Small intestine (tissue), 7 donors: ENCODE measurements at regions not wholly inside any gene's neighbourhood (a gene's known extent, or its start where the extent isn't known, plus 50 kb on each side); places are given as distances from the start of the nearest gene placed in this dataset.

Experiments
- DNase-seq, 2 donors: peaks; one replicate each; pipeline versions ENCODE4 v3.0.0 to v3.0.0-alpha.2; 2013
- FAIRE-seq: peaks from 2 replicates; lab custom pipeline; 2012; peaks lifted over from hg19 to GRCh38; lab: Jason Lieb, UNC
- H3K27ac ChIP-seq, 3 donors: one replicate each; pipeline ENCODE4 v1.5.1; 2013; ENCODE audit warnings: low read length in 2 of 3, mild to moderate bottlenecking in 2 of 3, control low read depth in 1 of 3, inconsistent platforms in 1 of 3, low read depth in 1 of 3, moderate library complexity in 1 of 3
- H3K27me3 ChIP-seq, 3 donors: one replicate each; pipeline ENCODE4 v1.6.1; 2013; ENCODE audit warnings: low read length in 3 of 3, inconsistent platforms in 1 of 3; ENCODE audit not compliant: control insufficient read depth in 3 of 3, insufficient read depth in 3 of 3
- H3K36me3 ChIP-seq, 3 donors: one replicate each; pipeline ENCODE4 v1.6.1; 2013; ENCODE audit warnings: low read length in 3 of 3, inconsistent platforms in 1 of 3, low read depth in 1 of 3, mild to moderate bottlenecking in 1 of 3, moderate library complexity in 1 of 3; ENCODE audit not compliant: control insufficient read depth in 3 of 3, insufficient read depth in 2 of 3
- H3K4me1 ChIP-seq, 3 donors: one replicate each; pipeline ENCODE4 v1.6.1; 2013; ENCODE audit warnings: low read length in 2 of 3, inconsistent platforms in 1 of 3, low read depth in 1 of 3, mild to moderate bottlenecking in 1 of 3, moderate library complexity in 1 of 3; ENCODE audit not compliant: control insufficient read depth in 3 of 3, insufficient read depth in 2 of 3
- H3K4me3 ChIP-seq, 3 donors: one replicate each; pipeline ENCODE4 v1.5.1; 2013; ENCODE audit warnings: low read length in 3 of 3, control low read depth in 1 of 3, inconsistent platforms in 1 of 3, low read depth in 1 of 3, mild to moderate bottlenecking in 1 of 3, moderate library complexity in 1 of 3
- H3K9me3 ChIP-seq, 2 donors: one replicate each; pipeline ENCODE4 v1.6.1; 2013; ENCODE audit warnings: low read depth in 1 of 2, low read length in 1 of 2; ENCODE audit not compliant: control insufficient read depth in 2 of 2, insufficient read depth in 1 of 2
- WGBS, 3 donors: extraction: QIAGEN DNeasy Blood & Tissue Kit; methylation state at CpG; one replicate each; pipeline ENCODE4 v1.1.7; 2013; 5-methylcytosine and 5-hydroxymethylcytosine counted together
- donor health status: healthy with polysubstance abuse.
- donor health status: control.
- donor health status: control.
- donor health status: Bipolar disorder and iron deficiency.
- donor health status: healthy.

DNA sequence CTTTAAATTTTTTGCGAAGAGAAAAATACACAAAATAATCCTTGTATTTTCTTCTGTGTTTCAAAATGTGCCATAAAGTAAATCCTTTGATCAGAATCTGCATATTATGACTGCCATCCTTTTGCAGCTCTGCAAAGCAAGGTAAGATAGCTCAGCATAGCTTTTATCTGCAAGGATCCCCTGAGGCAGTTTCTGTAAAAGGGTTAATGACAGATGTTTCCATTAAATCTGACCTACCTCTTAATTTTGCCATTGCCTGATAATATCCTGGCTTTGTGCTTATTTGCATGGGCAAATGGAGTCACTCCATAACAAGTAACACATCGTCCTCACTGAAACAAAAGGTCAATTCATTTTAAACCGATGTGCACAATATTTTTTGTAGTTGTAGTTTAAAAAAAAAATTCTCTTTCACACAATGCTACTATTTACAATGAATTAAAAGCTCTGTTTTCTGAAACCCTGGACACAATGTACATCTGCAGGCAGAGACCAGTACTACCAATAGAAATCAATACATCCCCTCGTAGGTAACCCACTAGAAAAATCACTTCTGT is 108.5 kb upstream of the SOX5 start:
- Histone ChIP-seq H3K4me1 (no peaks in the 10 kb centered on the region), H3K9me3 (no peaks in the 10 kb centered on the region), H3K27me3 (no peaks in the 10 kb centered on the region), H3K27ac (no peak overlapping the region), H3K36me3 (no peaks in the 10 kb centered on the region), H3K4me3 (no peak overlapping the region)
- WGBS, 3 donors = 66 to 85% (median 77%) methylated on average over 4 of the region's 4 CpGs
- FAIRE-seq (no peak), DNase-seq (no peak)

- no peak for FAIRE-seq
- DNase-seq = no peak
- no peaks in the 10 kb centered on the region for H3K9me3 ChIP-seq
- no peaks in the 10 kb centered on the region for H3K27me3 ChIP-seq
- 15 to 69% (median 20%) methylated on average over 1 of the region's 1 CpG for WGBS, 3 donors
- no peaks in the 10 kb centered on the region for H3K4me1 ChIP-seq
- H3K27ac ChIP-seq = no peak overlapping the region
- no peak overlapping the region for H3K4me3 ChIP-seq
- H3K36me3 ChIP-seq = no peaks in the 10 kb centered on the region
Measured at GRCh38 chr12:24055747-24056146, 106.3 kb upstream of the SOX5 start.

DNA sequence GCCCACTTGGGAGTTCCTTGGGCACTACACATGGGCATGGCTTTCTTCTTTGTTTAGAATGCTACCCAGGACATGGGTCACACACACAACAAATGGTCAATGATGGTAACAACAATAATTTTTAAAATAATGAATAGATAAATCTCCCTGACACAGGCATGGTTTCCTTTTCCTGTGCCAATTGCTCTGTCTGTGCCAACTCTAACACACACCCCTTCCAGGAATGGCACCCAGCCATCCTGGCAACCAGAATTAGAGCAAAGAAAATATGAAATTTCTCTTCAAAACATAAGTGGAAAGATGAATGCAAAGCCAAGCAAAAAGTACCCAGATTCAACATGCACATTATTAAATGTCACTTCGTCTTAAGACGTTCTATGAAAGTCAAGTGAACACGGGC is 104.9 kb upstream of the SOX5 start:
- no peaks in the 10 kb centered on the region for H3K27me3 ChIP-seq
- WGBS, 3 donors = 86 to 96% (median 93%) methylated on average over 3 of the region's 3 CpGs
- H3K4me3 ChIP-seq = no peak overlapping the region
- no peaks in the 10 kb centered on the region for H3K9me3 ChIP-seq
- H3K27ac ChIP-seq = no peak overlapping the region
- DNase-seq (no peak), FAIRE-seq (no peak)
- H3K4me1 ChIP-seq = no peaks in the 10 kb centered on the region
- H3K36me3 ChIP-seq = no peaks in the 10 kb centered on the region

- Histone ChIP-seq H3K4me3 (no peak overlapping the region), H3K27ac (no peak overlapping the region), H3K4me1 (peaks cover 0 to 17% (median 0%) of the 10 kb centered on the region in 3 donors), H3K9me3 (no peaks in the 10 kb centered on the region), H3K36me3 (no peaks in the 10 kb centered on the region), H3K27me3 (no peaks in the 10 kb centered on the region)
- FAIRE-seq = no peak
- DNase-seq = peak in 1 of 2 donors; percentile 39
- WGBS, 3 donors = 74 to 85% (median 84%) methylated on average over 3 of the region's 3 CpGs
Measured at GRCh38 chr12:24049728-24050127, 100.3 kb upstream of the SOX5 start.

DNA sequence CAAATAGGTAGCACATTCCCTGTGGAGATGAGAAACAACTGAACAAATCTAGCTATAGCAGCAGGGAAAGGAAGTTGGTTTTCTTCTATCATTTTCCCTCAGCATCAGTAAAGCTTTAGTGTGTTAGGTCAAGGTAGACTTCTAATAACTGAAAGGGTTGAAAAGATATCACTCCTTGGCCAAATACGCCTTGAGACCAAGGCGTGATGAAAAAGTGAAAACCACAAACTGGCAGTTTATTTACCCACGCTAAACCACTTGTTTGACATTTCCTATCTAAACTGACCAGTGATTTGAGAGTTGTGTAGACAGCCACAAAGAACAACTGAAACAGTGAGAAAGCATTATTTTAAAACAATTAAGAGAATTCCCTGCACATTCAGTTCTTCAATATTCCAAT is 99.6 kb upstream of the SOX5 start:
- no peak overlapping the region for H3K4me3 ChIP-seq
- H3K9me3 ChIP-seq = no peaks in the 10 kb centered on the region
- H3K27me3 ChIP-seq = no peaks in the 10 kb centered on the region
- no peak for FAIRE-seq
- H3K36me3 ChIP-seq = no peaks in the 10 kb centered on the region
- H3K4me1 ChIP-seq = peaks cover 0 to 17% (median 0%) of the 10 kb centered on the region in 3 donors
- H3K27ac ChIP-seq = no peak overlapping the region
- 66 to 75% (median 72%) methylated on average over 3 of the region's 3 CpGs for WGBS, 3 donors
- DNase-seq = no peak

DNA sequence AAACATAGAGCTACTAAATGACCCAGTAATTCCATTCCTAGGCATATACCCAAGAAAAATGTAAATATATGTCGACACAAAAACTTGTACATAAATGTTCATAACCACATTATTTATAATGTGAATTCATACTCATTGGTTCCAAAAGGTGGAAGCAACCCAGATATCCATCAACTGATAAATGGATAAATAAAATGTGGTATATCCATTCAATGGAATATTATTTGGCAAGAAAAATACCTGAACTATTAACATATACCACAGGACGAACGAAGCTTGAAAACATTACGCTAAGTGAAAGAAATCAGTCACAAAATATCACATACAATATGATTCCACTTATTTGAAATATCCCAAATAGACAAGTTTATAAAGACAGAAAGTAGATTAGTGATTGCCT is 99.0 kb upstream of the SOX5 start:
- H3K27ac ChIP-seq = no peak overlapping the region
- no peaks in the 10 kb centered on the region for H3K27me3 ChIP-seq
- WGBS, 3 donors = 92 to 96% (median 94%) methylated on average over 4 of the region's 4 CpGs
- no peak overlapping the region for H3K4me3 ChIP-seq
- peaks cover 0 to 17% (median 0%) of the 10 kb centered on the region in 3 donors for H3K4me1 ChIP-seq
- H3K36me3 ChIP-seq = no peaks in the 10 kb centered on the region
- H3K9me3 ChIP-seq = no peaks in the 10 kb centered on the region
- FAIRE-seq = no peak
- DNase-seq = no peak

- peak in 1 of 2 donors; percentile 72 for DNase-seq
Measured at GRCh38 chr12:24047326-24047725, 97.9 kb upstream of the SOX5 start.

DNA sequence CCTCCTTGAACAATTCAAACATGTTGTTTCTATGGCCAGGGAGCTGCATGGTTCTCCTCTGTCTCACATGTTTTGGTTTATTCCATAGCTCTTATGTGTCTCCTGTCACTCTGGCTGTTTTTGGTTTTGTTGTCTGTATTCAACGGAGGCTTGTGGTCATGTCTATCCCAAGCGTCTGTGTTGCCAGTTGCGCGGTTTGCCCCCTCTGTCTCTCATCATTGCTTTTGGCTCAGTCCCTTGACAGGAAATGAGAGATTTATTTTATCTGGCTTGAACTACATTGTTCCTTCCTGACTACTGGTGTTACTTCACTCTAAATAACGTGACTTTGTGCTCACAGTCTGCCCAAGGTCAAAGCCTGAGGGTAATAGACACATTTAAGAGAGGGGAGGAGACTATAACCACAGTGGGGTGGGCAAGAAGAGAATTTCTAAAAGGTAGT is 96.4 kb upstream of the SOX5 start:
- peak in 1 of 2 donors; percentile 42 for DNase-seq
- peak overlapping the region in 1 of 3 donors; percentile 76 for H3K27ac ChIP-seq
- FAIRE-seq = no peak
- no peaks in the 10 kb centered on the region for H3K36me3 ChIP-seq
- 36 to 64% (median 59%) methylated on average over 5 of the region's 5 CpGs for WGBS, 3 donors
- H3K9me3 ChIP-seq = no peaks in the 10 kb centered on the region
- no peak overlapping the region for H3K4me3 ChIP-seq
- H3K27me3 ChIP-seq = no peaks in the 10 kb centered on the region
- H3K4me1 ChIP-seq = peaks cover 0 to 17% (median 0%) of the 10 kb centered on the region in 3 donors

More at GRCh38 chr12:24047326-24047725, 97.9 kb upstream of the SOX5 start:
- Histone ChIP-seq H3K9me3 (no peaks in the 10 kb centered on the region), H3K27ac (peak overlapping the region in 1 of 3 donors; percentile 76), H3K4me1 (peaks cover 0 to 17% (median 0%) of the 10 kb centered on the region in 3 donors), H3K27me3 (no peaks in the 10 kb centered on the region), H3K36me3 (no peaks in the 10 kb centered on the region), H3K4me3 (no peak overlapping the region)
- WGBS, 3 donors = 51 to 85% (median 64%) methylated on average over 4 of the region's 4 CpGs
- no peak for FAIRE-seq
